Middle frontal gyrus (tissue), 1 donor: ENCODE measurements at regions not wholly inside any gene's neighbourhood (a gene's known extent, or its start where the extent isn't known, plus 50 kb on each side); places are given as distances from the start of the nearest gene placed in this dataset.

Source experiments
- DNase-seq: peaks from one replicate; pipeline ENCODE4 v3.0.0-alpha.2; 2015; ENCODE audit warnings: low spot score; ENCODE audit errors: extremely low spot score

DNA sequence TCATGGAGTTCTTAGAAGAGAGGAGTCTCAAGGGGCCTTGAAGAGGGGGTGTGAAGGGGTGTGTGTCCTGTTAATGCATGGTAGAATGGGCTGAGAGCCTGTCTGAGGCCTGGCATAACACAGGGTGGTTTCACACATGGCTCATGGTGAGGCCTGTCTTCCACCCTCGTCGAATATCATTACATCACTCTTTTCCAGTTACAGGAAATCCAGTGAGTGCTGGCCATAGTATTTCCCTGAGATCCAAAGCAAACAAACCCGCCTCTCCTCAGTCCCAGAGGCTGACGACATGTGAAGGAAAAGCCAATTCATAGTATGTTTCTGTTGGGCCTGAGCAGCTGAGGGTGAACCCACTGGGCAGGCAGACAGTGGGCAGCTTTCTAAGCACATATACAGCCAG, 159.4 kb upstream of the NR3C1 start:
- no peak for DNase-seq

DNA sequence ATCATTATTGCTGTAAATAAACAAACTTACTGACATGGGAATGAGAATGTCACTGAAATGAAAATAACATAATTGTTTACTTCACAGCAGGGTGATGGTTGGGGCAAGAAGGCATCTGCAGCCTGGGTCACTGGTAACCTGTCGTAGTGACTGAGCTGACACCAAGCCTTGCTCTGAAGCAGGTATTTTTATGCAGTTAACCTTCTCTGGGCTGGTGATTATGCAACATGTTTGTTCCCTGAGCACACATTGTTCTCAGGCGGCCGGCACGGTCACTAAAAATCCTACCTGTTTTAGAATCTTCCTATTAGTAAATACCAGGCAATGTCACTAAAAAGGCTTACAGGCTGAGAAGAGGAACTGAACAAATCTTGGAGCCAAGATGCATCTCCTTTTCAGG, 157.7 kb upstream of the NR3C1 start:
- DNase-seq, result no peak

DNA sequence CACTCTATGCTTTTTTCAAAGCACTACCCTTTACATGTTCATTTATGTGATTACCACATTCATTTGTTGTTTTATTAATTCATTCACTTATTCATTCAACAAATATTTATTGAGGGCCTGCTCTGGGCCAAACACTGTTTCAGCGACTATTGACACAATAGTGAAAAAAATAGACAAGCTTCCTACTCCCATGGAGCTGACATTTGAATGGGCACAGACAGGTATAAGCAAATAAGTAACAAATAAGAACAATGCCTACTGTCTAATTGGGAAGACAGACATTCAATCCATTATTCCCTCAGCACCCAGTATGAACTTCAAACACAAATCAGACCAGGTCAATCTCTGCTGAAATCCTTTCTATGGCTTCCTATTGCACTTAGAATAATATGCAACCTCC, 156.9 kb upstream of the NR3C1 start:
- DNase-seq, result no peak

DNA sequence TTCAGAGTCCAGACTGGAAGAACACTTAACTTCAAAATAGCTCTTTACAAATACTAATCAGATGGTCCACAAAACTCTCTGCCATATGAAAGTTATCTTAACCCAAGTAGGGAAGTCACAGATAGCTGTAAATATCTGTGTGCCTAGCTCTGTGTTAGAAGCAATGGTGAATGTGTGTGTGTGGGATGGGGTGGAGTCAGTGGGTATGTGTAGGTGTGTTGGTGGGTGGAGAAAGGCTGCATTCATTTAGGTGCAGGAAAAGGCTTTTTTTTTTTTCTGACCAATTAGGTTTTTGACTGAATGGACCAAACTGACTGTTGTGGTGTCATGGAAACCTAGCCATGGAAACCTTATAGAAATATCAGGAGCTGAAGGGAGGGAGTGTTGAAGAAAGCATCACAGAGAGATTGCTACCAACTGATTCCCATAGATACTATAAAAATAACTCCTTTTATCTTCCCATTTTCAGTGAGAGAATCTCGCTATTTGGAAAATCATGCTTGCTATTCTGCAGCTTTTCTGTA, 156.2 kb upstream of the NR3C1 start:
- DNase-seq, result no peak

DNA sequence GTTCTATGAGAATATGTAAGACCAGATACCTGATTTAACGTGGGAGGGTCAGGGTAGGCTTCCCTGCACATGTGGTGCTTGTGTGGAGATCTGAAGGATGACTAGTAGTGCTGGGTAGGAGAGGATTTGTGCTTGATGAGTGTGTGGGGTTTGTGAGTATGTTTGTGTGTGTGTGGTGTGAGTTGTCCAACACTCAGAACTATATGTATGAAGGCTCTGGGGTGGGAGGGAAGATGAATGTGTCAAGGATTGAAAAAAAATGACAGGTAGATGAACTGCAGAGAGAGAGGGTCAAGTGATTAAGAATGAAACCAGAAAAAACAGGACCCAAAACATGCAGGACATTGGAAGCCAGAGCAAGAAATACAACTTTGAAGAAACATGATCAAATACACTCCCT, 154.6 kb upstream of the NR3C1 start:
- no peak for DNase-seq

DNA sequence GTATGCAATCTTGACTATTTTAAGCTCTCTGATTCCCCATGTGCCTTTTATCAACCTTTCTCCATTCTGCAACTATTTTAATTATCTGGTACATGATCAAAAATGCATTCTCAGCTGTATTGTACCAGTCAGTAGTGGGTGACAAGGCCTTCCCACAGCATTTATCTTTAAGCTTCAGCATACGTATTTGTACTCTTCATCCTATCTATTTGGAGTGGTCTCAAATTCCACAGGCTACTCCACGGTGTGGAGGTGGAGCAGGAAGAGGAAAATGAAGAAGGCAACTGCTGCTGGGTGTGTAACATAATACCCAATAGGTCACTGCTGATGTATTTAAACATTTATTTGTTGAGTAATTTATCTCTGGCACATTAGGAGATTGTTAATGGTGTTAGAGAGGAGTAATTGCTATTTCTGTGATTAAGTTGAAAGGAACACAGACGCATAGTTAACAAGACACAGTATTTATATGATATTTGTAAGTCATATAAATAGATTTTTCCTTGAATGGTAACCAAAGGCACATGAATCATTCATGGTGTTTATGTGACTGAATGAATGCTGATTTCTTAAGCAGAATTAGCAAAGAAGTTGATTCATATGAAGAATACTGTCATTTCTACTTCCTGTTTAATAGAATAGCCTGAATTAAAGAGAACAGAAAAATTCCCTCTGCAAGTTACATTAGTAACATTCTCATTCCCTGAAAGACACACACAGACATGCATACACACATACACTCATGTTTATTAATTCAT, 153.8 kb upstream of the NR3C1 start:
- DNase-seq, result no peak

DNA sequence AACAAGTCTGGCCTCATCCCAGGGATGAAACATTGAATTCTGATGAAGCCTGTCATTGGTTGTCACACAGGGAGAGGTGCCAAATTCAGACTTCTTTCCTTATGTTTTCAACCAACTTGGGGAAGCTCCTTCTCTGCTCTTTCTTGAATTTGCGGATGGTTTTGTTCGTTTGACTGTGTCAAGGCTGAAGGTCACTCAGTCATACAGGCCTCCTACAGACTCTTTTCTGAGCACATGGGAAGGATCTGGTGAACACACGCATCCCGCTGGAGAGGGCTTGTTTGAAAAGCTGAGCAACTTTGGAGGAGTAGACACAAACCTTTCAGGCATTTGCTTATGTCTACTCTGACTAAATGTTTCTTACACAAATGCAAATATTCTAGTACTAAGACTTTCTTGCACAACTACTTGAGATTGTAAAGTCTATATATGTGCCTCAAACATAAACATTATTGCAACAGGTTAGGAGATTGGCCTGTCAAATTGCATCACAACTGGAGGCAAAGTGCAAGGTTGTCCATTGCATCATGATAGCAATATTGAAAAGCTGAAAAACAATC, 151.5 kb upstream of the NR3C1 start:
- no peak for DNase-seq

DNA sequence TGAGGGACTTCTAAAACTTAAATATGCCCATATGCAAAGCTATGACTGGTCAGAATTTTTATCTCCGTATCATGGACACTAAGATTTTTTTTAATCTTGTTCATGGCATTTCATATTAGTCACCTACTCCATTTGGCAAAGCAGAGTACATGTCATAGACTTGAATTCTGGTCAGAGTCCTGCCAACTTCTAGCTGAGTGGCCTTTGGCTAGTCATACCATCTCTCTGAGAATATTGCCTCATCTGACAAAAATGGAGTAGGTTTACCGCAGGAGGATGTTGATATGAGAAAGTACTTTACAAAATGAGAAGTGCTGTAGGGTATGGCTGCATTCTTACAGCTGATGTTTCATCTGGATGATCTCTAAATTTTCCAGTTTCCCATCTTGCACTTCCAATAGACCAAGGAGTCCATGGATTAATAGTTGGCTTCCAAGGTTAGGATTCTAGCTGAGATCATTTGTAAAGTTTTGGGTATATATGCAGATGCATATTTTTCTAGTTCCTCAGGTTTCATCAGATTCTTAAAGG, 150.8 kb upstream of the NR3C1 start:
- DNase-seq, result no peak

DNA sequence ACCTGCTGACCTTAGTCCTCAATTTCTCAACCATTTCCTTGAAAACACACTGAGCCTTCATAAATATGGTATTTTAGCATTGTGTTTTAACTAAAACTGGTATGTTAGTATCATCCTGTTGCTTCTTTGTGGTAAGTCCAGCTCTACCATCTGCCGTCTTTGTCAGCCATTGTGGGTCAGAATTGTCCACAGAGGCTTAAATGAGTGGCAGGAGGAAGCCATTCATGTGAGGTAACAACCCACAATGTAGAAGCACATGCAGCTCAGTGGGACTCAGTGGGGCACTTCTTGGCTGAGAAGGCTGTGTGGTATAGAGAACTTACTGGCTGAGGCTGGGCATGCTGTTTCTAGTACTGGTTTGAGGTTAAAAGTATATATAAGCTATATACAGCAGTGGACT, 149.2 kb upstream of the NR3C1 start:
- no peak for DNase-seq

DNA sequence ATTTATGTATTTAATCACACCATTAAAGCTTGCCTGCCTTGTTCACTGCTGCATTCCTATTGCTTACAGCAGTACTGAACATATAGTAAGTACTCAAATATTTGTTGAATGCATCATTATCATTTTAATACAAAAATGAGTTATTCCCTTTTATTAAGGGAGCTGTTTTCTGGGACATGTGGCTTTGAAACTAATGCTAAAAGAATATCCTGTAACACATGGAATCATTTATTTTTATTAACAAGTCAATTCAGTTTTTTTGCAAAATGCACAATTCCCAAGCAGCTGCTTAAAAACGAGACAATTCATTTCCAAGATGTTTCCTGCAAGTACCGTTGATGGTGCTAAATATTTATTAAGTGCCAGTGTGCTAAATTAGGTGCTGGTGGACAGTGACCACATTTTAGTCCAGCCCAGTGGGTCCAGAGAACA, 148.3 kb upstream of the NR3C1 start:
- DNase-seq, result no peak

DNA sequence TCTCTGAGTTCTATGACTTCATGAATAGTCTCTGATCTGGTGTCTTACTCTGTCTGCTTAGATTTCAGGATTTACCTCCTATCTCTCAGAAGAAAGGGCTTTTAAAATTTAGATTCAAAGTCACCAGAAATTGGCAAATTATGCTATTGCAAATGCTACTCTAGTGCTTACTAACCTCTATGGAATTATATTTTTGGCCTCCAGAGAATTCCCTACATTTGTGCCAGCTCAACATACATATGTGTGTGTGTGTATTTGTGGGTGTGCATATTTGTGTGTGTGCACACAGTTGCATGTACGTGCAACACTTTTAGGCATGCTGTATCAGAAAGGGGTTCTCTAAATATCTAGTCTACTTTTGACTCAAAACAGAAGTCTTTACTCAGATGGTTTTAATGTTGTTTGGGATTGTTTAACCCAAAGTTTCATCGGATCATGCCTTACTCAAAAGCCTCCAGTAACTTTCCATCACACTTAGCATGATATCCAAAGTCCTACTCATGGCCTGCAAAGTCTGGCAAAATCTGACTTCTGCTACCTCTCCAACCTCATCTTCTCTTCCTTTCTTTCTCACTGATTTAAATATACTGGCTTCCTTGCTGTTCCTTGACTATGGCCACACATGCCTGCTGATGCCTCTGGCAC, 147.6 kb upstream of the NR3C1 start:
- DNase-seq, result no peak

DNA sequence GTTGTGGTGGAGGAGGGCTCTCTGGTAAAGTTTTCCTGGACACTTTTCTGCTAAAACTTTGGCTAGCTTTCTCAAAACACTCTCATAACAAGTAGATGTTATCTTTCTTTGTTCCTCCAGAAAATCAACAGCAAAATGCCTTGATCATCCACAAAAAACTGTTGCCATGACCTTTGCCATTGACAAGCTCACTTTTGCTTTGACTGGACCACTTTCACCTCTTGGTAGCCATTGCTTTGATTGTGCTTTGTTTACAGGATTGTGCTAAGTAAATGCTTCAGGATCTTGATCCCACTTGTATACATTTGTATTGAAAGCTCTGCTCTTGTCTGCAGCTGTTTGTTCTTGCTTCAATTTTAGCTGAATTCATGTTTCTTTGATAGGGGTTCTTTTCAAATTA, 143.9 kb upstream of the NR3C1 start:
- DNase-seq, result no peak

DNA sequence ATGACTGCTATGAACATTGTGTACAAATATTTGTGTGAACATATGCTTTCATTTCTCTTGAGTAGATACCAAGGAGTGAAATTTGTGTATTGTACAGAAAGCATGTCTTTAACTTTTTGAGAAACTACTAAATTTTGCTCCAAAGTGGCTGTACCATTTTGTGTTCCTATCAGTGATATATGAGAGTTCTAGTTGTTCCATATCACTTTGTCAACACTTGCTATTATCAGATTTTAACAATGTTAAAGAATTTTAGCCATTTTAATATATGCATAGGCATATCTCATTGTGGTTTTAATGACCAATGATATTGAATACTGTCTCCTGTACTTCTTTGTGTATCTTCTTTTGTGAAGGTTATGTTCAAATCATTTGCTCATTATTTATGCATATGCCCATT, 142.9 kb upstream of the NR3C1 start:
- DNase-seq, result no peak

DNA sequence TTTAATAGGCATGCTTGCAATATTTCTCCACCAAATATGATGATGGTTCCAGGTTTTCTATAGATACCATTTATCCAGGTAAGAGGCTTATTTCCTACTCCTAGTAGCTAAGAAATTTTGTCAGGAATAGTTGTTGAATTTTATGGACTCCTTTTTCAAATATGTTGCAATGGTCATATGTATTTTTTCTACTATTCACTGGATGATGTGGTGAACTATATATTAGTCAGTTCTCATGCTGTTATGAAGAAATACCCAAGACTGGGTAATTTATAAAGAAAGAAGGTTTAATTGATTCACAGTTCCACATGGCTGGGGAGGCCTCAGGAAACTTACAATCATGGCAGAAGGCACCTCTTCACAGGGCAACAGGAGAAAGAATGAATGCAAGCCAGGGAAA, 141.1 kb upstream of the NR3C1 start:
- no peak for DNase-seq

DNA sequence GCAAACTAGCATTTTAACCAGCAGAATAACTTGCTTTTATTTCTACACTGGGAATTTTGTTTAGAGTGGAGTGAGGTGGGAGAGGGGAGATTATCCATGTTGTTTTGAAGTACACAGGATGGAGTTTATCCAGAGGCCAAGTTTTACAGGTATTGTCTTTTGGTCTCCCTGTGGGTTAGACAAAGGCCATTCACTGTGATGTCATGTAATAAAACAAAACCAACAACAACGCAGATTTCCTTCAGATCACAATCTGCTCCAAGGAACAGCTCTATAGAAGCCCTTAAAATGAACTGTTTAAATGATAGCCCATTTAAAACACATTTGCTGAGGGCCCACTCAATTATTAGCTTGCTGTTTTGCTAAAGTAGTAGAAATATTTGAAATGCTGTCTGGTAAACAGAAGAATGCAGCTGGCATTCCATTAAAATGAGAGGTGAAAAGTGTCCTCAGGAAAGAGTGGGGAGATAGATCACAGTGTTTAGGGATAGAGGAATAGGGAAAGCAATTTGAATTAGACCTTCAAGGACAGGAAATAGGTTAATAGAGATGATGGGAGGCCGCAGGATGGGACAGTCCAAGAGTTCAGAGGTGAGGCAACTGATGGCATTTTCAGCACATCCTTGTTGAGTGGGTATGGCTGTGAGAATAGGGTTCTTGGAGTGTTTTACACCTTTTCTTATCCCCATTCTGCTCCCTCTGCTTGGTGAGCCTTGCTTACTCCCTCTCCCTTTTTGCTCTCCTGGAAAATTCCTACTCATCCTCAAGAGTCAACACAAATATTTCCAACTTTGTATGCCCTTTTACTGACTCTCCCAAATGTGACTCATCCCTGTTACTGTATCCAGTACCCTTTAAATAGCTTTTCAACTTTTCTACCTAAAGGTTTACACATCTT, 140.1 kb upstream of the NR3C1 start:
- DNase-seq, result no peak

DNA sequence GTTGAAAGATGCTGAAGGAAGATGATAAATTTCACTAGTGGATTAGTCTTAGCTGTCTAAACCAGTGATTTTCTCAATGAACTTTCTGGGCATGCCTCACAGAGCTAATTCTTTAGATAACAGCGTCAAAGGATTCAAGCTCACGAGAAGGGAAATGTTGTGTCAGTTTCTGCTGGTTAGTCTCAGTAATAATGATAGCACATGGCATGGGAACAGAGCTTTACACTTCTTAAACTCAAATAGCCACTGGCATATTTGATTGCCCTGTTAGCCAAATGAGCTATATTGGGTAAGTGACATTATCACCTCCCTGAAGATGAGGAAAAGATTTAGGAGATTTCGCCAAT, 139.3 kb upstream of the NR3C1 start:
- no peak for DNase-seq

DNA sequence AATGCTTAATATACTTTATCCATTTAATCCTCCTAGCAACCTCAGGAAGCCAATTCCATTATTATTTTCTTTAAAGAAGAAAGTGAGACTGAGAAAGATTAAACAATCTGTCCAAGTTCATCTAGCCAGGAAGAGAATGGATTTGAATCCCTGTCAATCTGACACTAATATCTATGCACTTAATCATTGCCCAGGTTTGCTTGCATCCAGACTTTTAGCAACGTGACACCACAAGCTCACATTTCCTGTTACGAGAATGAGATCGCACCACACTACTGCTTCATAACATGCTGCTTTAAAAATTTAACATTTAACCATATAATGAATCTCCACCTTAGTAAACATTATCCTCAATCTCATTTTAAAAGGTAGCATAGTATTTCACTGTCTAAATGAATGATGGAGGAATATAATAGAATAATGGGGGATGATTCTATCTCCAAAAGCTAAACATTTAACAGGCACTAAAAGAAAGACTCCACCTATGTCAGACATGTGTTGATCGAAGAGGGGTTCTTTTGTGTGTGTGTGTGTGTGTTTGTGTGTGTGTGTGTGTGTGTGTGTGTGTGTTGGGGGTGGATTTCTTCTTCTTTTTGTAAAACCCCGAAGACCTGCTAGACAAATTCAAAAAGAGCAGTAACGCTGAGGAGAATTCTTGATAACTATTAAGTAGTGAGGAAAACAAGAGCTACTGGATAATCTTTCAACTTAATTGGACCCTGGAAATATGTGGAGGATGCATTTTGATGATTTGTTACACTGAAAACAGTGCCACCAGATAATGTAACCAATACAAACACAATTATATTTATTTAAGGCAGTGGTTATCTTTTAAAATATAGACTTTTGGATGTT, 138.7 kb upstream of the NR3C1 start:
- DNase-seq, result no peak

DNA sequence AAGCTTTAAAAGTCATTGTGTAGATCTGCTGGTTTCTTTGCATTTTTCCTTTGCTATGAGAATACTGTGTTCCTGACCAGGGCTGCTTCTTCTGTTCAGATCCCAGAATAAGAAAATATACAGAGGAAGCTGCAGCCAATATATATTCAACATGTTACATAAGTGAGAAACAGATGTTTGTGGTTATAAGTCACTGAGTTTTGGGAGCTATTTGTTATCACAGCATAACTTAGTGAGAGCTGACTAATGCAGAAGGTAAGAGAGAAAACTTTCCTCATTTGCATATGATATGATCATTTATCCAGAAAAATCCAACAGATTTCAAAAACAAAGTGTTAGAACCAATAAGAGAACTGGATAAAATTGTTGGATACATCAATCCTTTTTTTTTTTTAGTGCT, 136.3 kb upstream of the NR3C1 start:
- DNase-seq, result no peak

DNA sequence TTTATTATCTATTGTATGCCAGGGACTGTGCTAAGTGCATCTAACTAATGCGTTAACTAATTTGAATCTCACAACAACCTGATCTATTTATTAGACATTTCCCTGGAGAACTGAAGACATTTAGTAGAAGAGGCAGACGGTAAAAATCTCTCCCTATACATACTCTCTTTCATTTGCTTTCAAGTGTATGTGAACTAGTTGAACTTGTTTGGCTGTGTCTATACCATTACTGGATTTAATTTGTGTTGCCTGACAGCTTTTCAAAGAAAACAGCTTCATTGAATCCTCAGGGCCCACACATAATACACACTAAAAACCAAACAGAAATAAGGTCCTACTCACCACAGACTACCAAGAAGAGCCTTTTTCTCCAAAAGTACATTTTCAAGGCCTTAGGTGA, 133.6 kb upstream of the NR3C1 start:
- no peak for DNase-seq

DNA sequence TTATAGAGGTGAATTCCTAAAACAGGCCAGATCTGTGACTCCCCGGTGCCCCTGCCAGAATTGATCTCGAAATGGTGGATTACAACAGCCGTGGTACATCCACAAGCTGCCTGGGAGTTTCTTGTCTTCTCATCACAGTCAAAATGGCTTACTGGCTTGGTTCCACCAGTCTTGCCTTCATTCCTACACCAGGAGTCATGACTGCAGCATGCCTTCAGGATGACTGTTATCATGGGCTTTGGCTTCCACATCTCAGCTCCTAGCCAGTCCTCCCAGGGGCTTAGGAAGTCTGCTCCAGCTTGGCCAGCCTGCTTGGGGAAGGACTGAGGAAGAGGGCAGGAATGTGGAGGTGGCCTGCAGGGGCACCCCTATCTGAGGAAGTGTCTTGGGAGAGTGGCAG, 132.9 kb upstream of the NR3C1 start:
- DNase-seq, result no peak

DNA sequence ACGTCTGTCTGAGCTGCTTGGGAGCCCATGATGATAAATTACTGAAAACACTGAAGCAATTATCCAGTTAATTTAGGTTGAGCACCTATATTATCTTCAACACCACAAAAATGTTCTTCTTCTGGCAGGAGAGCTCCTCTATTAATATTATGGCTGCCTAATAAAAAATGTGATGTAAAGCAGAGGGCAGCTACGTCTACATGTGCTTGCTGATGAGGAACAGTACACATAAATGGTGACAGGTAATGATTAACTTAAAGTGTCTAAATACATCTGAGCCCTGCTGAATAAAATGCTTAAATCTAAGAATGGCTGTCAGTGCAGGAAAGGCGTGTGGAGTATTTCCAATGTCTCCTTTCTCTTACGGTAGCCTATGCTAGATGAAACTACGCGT, 131.3 kb upstream of the NR3C1 start:
- no peak for DNase-seq
